SK-N-MC (cell line): ENCODE measurements at regions not wholly inside any gene's neighbourhood (a gene's known extent, or its start where the extent isn't known, plus 50 kb on each side); places are given as distances from the start of the nearest gene placed in this dataset.

Experiments
- EZH2 ChIP-seq: fragments of 200-600 bp; sonication (generic); IDR thresholded peaks from one replicate; pipeline ENCODE4 v1.6.1; 2017; ENCODE audit warnings: antibody characterized with exemption
- POLR2AphosphoS5 ChIP-seq: IDR thresholded peaks from 2 replicates; pipeline ENCODE4 v1.6.1; 2012; ENCODE audit warnings: mild to moderate bottlenecking, low read depth, low read length, borderline replicate concordance

DNA sequence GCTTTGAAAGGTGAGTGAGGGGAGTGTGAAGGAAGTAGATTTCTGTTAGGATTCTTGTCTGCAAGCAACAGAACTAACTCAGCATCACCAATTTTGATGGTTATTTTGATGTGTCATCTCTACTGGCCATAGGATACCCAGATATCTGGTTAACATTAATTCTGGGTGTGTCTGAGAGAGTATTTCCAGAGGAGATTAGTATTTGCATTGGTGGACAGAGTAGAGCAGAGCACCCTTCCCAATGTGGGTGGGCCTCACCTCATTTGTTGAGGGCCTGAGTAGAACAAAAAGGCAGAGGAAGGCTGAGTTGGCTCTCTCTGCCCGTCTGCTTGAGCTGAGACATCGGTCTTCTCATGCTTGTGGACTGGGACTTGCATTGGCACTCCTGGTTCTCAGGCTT lies 121.8 kb upstream of the POU3F1 start:
- TF ChIP-seq POLR2AphosphoS5 (no peak), EZH2 (no peak)
